DND-41 (cell line): ENCODE measurements at regions not wholly inside any gene's neighbourhood (a gene's known extent, or its start where the extent isn't known, plus 50 kb on each side); places are given as distances from the start of the nearest gene placed in this dataset.

Source experiments
- ATAC-seq: fragments of 200-7000 bp; cut with Tn5 transposase; 3 replicates; pipeline ENCODE4 v1.9.1; 2021; ENCODE audit warnings: low read depth; ENCODE audit not compliant: insufficient read depth
- DNase-seq: peaks from one replicate; pipeline ENCODE4 v3.0.0-alpha.2; 2020
- H2AFZ ChIP-seq: 2 replicates; pipeline ENCODE4 v1.6.0; 2012; ENCODE audit warnings: low read depth, low read length
- H3K27ac ChIP-seq: 2 replicates; pipeline ENCODE4 v1.5.1; 2012; ENCODE audit warnings: low read length, inconsistent platforms
- H3K27me3 ChIP-seq: fragments of 200-600 bp; sonication (generic); 2 replicates; pipeline ENCODE4 v1.6.0; 2012; ENCODE audit warnings: low read length, mild to moderate bottlenecking, inconsistent platforms; ENCODE audit not compliant: insufficient read depth, poor library complexity
- H3K36me3 ChIP-seq: 2 replicates; pipeline ENCODE4 v1.5.1; 2012; ENCODE audit warnings: low read length, inconsistent platforms; ENCODE audit not compliant: insufficient read depth
- H3K4me1 ChIP-seq: 2 replicates; pipeline ENCODE4 v1.5.1; 2012; ENCODE audit warnings: mild to moderate bottlenecking, low read length; ENCODE audit not compliant: insufficient read depth
- H3K4me2 ChIP-seq: 2 replicates; pipeline ENCODE4 v1.6.0; 2012; ENCODE audit warnings: mild to moderate bottlenecking, moderate library complexity, low read length, inconsistent platforms; ENCODE audit not compliant: insufficient read depth
- H3K4me3 ChIP-seq, 2 experiments: fragments of 200-600 bp in 1 of 2; shearing (Covaris generic) in 1 of 2; 2 replicates each; pipeline ENCODE4 v1.5.1; 2012 to 2016; ENCODE audit warnings: inconsistent platforms in 2 of 2, low read length in 2 of 2, mild to moderate bottlenecking in 2 of 2, low read depth in 1 of 2, moderate library complexity in 1 of 2
- H3K79me2 ChIP-seq: 2 replicates; pipeline ENCODE4 v1.6.0; 2012; ENCODE audit warnings: low read length, inconsistent platforms; ENCODE audit not compliant: insufficient read depth
- H3K9ac ChIP-seq: 2 replicates; pipeline ENCODE4 v1.6.0; 2012; ENCODE audit warnings: low read depth, mild to moderate bottlenecking, inconsistent platforms, low read length, moderate library complexity
- H3K9me3 ChIP-seq: 2 replicates; pipeline ENCODE4 v1.5.1; 2012; ENCODE audit warnings: low read length, moderate library complexity, mild to moderate bottlenecking, inconsistent platforms; ENCODE audit not compliant: insufficient read depth, severe bottlenecking
- H4K20me1 ChIP-seq: 2 replicates; pipeline ENCODE4 v1.6.0; 2012; ENCODE audit warnings: low read length; ENCODE audit not compliant: insufficient read depth
- CTCF ChIP-seq: IDR thresholded peaks from 2 replicates; pipeline ENCODE4 v1.5.1; 2012; ENCODE audit warnings: borderline replicate concordance, low read length, moderate library complexity, mild to moderate bottlenecking; ENCODE audit not compliant: poor library complexity, severe bottlenecking; ENCODE audit errors: extremely low read depth
- EZH2 ChIP-seq: IDR thresholded peaks from 3 replicates; pipeline ENCODE4 v1.6.1; 2012; ENCODE audit warnings: borderline replicate concordance, low read depth, mild to moderate bottlenecking, moderate library complexity, low read length, inconsistent platforms; ENCODE audit not compliant: severe bottlenecking

GRCh38 chr12:108053512-108053911 is 75.6 kb upstream of the WSCD2 start:
- no peak overlapping the region for H2AFZ ChIP-seq
- no peak overlapping the region for H3K4me2 ChIP-seq
- no peak overlapping the region for H3K27ac ChIP-seq
- no peaks in the 10 kb centered on the region for H3K36me3 ChIP-seq
- no peak overlapping the region for H3K4me3 ChIP-seq
- no peak for DNase-seq
- H4K20me1 ChIP-seq: no peaks in the 10 kb centered on the region
- no peaks in the 10 kb centered on the region for H3K9me3 ChIP-seq
- no peak for TF ChIP-seq CTCF
- TF ChIP-seq EZH2: no peak
- H3K9ac ChIP-seq: no peak overlapping the region
- no peaks in the 10 kb centered on the region for H3K4me1 ChIP-seq
- no peak for ATAC-seq
- peaks cover 23% of the 10 kb centered on the region for H3K27me3 ChIP-seq
- no peaks in the 10 kb centered on the region for H3K79me2 ChIP-seq

- TF ChIP-seq CTCF (no peak), EZH2 (no peak)
- H3K27me3 ChIP-seq: peaks cover 23% of the 10 kb centered on the region
- no peaks in the 10 kb centered on the region for H3K79me2 ChIP-seq
Measured at GRCh38 chr12:108054496-108054895, 74.6 kb upstream of the WSCD2 start.

DNA sequence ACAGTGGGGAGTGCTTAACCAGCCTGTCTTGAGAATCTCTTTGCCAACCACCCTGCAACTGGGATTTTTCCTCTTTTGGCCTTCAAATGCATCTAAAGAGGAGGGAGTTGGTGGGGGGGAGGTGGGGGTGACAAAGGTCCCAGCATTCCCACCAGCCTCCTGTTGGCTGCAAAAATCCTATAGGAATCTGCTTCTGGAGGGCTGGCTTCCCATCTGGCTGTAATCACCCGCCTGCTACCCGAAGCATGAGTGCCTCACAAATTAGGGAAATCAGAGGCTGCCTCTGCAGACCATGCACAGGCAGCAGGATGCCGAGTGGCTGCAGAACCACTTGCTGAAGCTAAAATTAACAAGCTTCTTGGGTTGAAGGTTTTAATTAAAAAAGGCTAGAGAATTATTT is 73.9 kb upstream of the WSCD2 start:
- Histone ChIP-seq H3K4me3 (no peak overlapping the region), H3K79me2 (no peaks in the 10 kb centered on the region), H3K4me1 (no peaks in the 10 kb centered on the region), H3K27ac (no peak overlapping the region), H4K20me1 (no peaks in the 10 kb centered on the region), H3K4me2 (no peak overlapping the region), H3K9ac (no peak overlapping the region), H2AFZ (no peak overlapping the region), H3K27me3 (peaks cover 24% of the 10 kb centered on the region), H3K9me3 (no peaks in the 10 kb centered on the region), H3K36me3 (no peaks in the 10 kb centered on the region)
- TF ChIP-seq CTCF (no peak), EZH2 (no peak)
- no peak for DNase-seq
- ATAC-seq: no peak

More at GRCh38 chr12:108054496-108054895, 74.6 kb upstream of the WSCD2 start:
- no peaks in the 10 kb centered on the region for H3K36me3 ChIP-seq
- no peaks in the 10 kb centered on the region for H3K4me1 ChIP-seq
- H3K9ac ChIP-seq: no peak overlapping the region
- ATAC-seq (no peak), DNase-seq (no peak)
- no peak overlapping the region for H2AFZ ChIP-seq
- H3K4me2 ChIP-seq: no peak overlapping the region
- H3K27ac ChIP-seq: no peak overlapping the region
- H3K4me3 ChIP-seq: no peak overlapping the region
- no peaks in the 10 kb centered on the region for H3K9me3 ChIP-seq
- no peaks in the 10 kb centered on the region for H4K20me1 ChIP-seq

- no peak for TF ChIP-seq CTCF
- TF ChIP-seq EZH2: no peak
- no peaks in the 10 kb centered on the region for H3K79me2 ChIP-seq
- H3K9ac ChIP-seq: no peak overlapping the region
- H2AFZ ChIP-seq: no peak overlapping the region
- H4K20me1 ChIP-seq: no peaks in the 10 kb centered on the region
- no peaks in the 10 kb centered on the region for H3K36me3 ChIP-seq
- no peaks in the 10 kb centered on the region for H3K4me1 ChIP-seq
- H3K4me3 ChIP-seq: no peak overlapping the region
- H3K27me3 ChIP-seq: peaks cover 21% of the 10 kb centered on the region
- ATAC-seq (no peak), DNase-seq (no peak)
- no peak overlapping the region for H3K4me2 ChIP-seq
- no peak overlapping the region for H3K27ac ChIP-seq
- H3K9me3 ChIP-seq: no peaks in the 10 kb centered on the region
Measured at GRCh38 chr12:108060067-108060466, 69.0 kb upstream of the WSCD2 start.
